ENCODE measurements at regions not wholly inside any gene's neighbourhood (a gene's known extent, or its start where the extent isn't known, plus 50 kb on each side); places are given as distances from the start of the nearest gene placed in this dataset.

GRCh38 chr6:148053209-148053608 is 289.4 kb upstream of the SASH1 start:
- DNase-seq (ENCODE audit: low read depth): no peak

- no peak for DNase-seq (ENCODE audit: low read depth)
Observed at GRCh38 chr6:148053796-148054195, 288.8 kb upstream of the SASH1 start.

GRCh38 chr6:148054219-148054618 is 288.4 kb upstream of the SASH1 start:
- no peak for DNase-seq (ENCODE audit: low read depth)

GRCh38 chr6:148055419-148055818 is 287.2 kb upstream of the SASH1 start:
- no peak for DNase-seq (ENCODE audit: low read depth)

GRCh38 chr6:148059869-148060268 is 282.8 kb upstream of the SASH1 start:
- DNase-seq (ENCODE audit: low read depth): no peak

GRCh38 chr6:148064406-148065134 is 278.1 kb upstream of the SASH1 start:
- DNase-seq (ENCODE audit: low read depth): peak; percentile 80

GRCh38 chr6:148068437-148069061 is 274.1 kb upstream of the SASH1 start:
- no peak for DNase-seq (ENCODE audit: low read depth)

GRCh38 chr6:148069256-148069655 is 273.4 kb upstream of the SASH1 start:
- DNase-seq (ENCODE audit: low read depth): no peak

GRCh38 chr6:148074291-148074690 is 268.3 kb upstream of the SASH1 start:
- no peak for DNase-seq (ENCODE audit: low read depth)

GRCh38 chr6:148074738-148075137 is 267.9 kb upstream of the SASH1 start:
- no peak for DNase-seq (ENCODE audit: low read depth)

GRCh38 chr6:148075352-148075751 is 267.3 kb upstream of the SASH1 start:
- DNase-seq (ENCODE audit: low read depth): peak; percentile 16

GRCh38 chr6:148076051-148076450 is 266.6 kb upstream of the SASH1 start:
- no peak for DNase-seq (ENCODE audit: low read depth)

GRCh38 chr6:148080315-148080714 is 262.3 kb upstream of the SASH1 start:
- DNase-seq (ENCODE audit: low read depth): no peak

GRCh38 chr6:148081076-148081475 is 261.6 kb upstream of the SASH1 start:
- DNase-seq (ENCODE audit: low read depth): no peak

GRCh38 chr6:148082044-148082443 is 260.6 kb upstream of the SASH1 start:
- DNase-seq (ENCODE audit: low read depth): no peak

- no peak for DNase-seq (ENCODE audit: low read depth)
Observed at GRCh38 chr6:148082696-148083095, 259.9 kb upstream of the SASH1 start.

GRCh38 chr6:148085631-148086331 is 256.9 kb upstream of the SASH1 start:
- DNase-seq (ENCODE audit: low read depth): peak; percentile 30

- no peak for DNase-seq (ENCODE audit: low read depth)
Observed at GRCh38 chr6:148086386-148086785, 256.3 kb upstream of the SASH1 start.

- no peak for DNase-seq (ENCODE audit: low read depth)
Observed at GRCh38 chr6:148086843-148087242, 255.8 kb upstream of the SASH1 start.

GRCh38 chr6:148087659-148088058 is 255.0 kb upstream of the SASH1 start:
- DNase-seq (ENCODE audit: low read depth): no peak

- DNase-seq (ENCODE audit: low read depth): no peak
Observed at GRCh38 chr6:148090326-148090725, 252.3 kb upstream of the SASH1 start.

GRCh38 chr6:148091394-148091793 is 251.2 kb upstream of the SASH1 start:
- no peak for DNase-seq (ENCODE audit: low read depth)

- no peak for DNase-seq (ENCODE audit: low read depth)
Observed at GRCh38 chr6:148103436-148103835, 239.2 kb upstream of the SASH1 start.
